Activated effector memory CD4-positive, alpha-beta T cell treated with Interleukin-2 at 50 U/mL for 16 hours (primary cell): ENCODE measurements at regions not wholly inside any gene's neighbourhood (a gene's known extent, or its start where the extent isn't known, plus 50 kb on each side); places are given as distances from the start of the nearest gene placed in this dataset.

ENCODE experiments used
- DNase-seq: peaks from one replicate; pipeline ENCODE4 v3.0.0-alpha.2; 2020

GRCh38 chr11:123253911-123254310 is 58.9 kb upstream of the CLMP start:
- DNase-seq: no peak

GRCh38 chr11:123253223-123253622 is 58.2 kb upstream of the CLMP start:
- DNase-seq: no peak

GRCh38 chr11:123251657-123252344 is 56.8 kb upstream of the CLMP start:
- no peak for DNase-seq

- no peak for DNase-seq
Observed at GRCh38 chr11:123250892-123251656, 56.0 kb upstream of the CLMP start.

- DNase-seq: no peak
Observed at GRCh38 chr11:123249354-123249753, 54.3 kb upstream of the CLMP start.

GRCh38 chr11:123247813-123248379 is 52.8 kb upstream of the CLMP start:
- no peak for DNase-seq

GRCh38 chr11:123247496-123247799 is 52.4 kb upstream of the CLMP start:
- DNase-seq: no peak

GRCh38 chr11:123246749-123247495 is 51.9 kb upstream of the CLMP start:
- peak; percentile 65 for DNase-seq

- DNase-seq: no peak
Observed at GRCh38 chr11:123245567-123245966, 50.5 kb upstream of the CLMP start.
